ENCODE measurements at regions not wholly inside any gene's neighbourhood (a gene's known extent, or its start where the extent isn't known, plus 50 kb on each side); places are given as distances from the start of the nearest gene placed in this dataset.

- TF ChIP-seq TAF1 (IDR thresholded peaks at IDR 0.05; ENCODE audit: borderline replicate concordance, insufficient read depth, low read length): no peak
- no peak for TF ChIP-seq REST (IDR thresholded peaks at IDR 0.05; ENCODE audit: insufficient read depth in 1 of 2, low read depth in 2 of 2, low read length in 2 of 2)
- TF ChIP-seq POLR2AphosphoS5 (IDR thresholded peaks at IDR 0.05; ENCODE audit: low read depth, low read length): no peak
- TF ChIP-seq FOXP2 (optimal IDR thresholded peaks at IDR 0.05; ENCODE audit: borderline replicate concordance, extremely low read depth, extremely low read length, insufficient read depth): no peak
- TF ChIP-seq SIN3A (IDR thresholded peaks at IDR 0.05; ENCODE audit: borderline replicate concordance, insufficient read depth, low read length): no peak
These were observed 77.9 kb upstream of the TANC2 start for GRCh38 chr17:62888148-62888547.

GRCh38 chr17:62887437-62887836 lies 78.6 kb upstream of the TANC2 start:
- TF ChIP-seq REST (IDR thresholded peaks at IDR 0.05; ENCODE audit: insufficient read depth in 1 of 2, low read depth in 2 of 2, low read length in 2 of 2) (no peak), POLR2AphosphoS5 (IDR thresholded peaks at IDR 0.05; ENCODE audit: low read depth, low read length) (no peak)

GRCh38 chr17:62884781-62885180 lies 76.7 kb upstream of the MARCHF10 start:
- TF ChIP-seq TAF1 (IDR thresholded peaks at IDR 0.05; ENCODE audit: borderline replicate concordance, insufficient read depth, low read length) (no peak), FOXP2 (optimal IDR thresholded peaks at IDR 0.05; ENCODE audit: borderline replicate concordance, extremely low read depth, extremely low read length, insufficient read depth) (no peak), POLR2AphosphoS5 (IDR thresholded peaks at IDR 0.05; ENCODE audit: low read depth, low read length) (no peak), REST (IDR thresholded peaks at IDR 0.05; ENCODE audit: insufficient read depth in 1 of 2, low read depth in 2 of 2, low read length in 2 of 2) (no peak), SIN3A (IDR thresholded peaks at IDR 0.05; ENCODE audit: borderline replicate concordance, insufficient read depth, low read length) (no peak)

- TF ChIP-seq POLR2AphosphoS5 (IDR thresholded peaks at IDR 0.05; ENCODE audit: low read depth, low read length): no peak
- TF ChIP-seq FOXP2 (optimal IDR thresholded peaks at IDR 0.05; ENCODE audit: borderline replicate concordance, extremely low read depth, extremely low read length, insufficient read depth): no peak
- TF ChIP-seq REST (IDR thresholded peaks at IDR 0.05; ENCODE audit: insufficient read depth in 1 of 2, low read depth in 2 of 2, low read length in 2 of 2): no peak
- no peak for TF ChIP-seq TAF1 (IDR thresholded peaks at IDR 0.05; ENCODE audit: borderline replicate concordance, insufficient read depth, low read length)
- TF ChIP-seq SIN3A (IDR thresholded peaks at IDR 0.05; ENCODE audit: borderline replicate concordance, insufficient read depth, low read length): no peak
These were observed 74.8 kb upstream of the MARCHF10 start for GRCh38 chr17:62882878-62883277.

- TF ChIP-seq TAF1 (IDR thresholded peaks at IDR 0.05; ENCODE audit: borderline replicate concordance, insufficient read depth, low read length) (no peak), REST (IDR thresholded peaks at IDR 0.05; ENCODE audit: insufficient read depth in 1 of 2, low read depth in 2 of 2, low read length in 2 of 2) (no peak), SIN3A (IDR thresholded peaks at IDR 0.05; ENCODE audit: borderline replicate concordance, insufficient read depth, low read length) (no peak), POLR2AphosphoS5 (IDR thresholded peaks at IDR 0.05; ENCODE audit: low read depth, low read length) (no peak), FOXP2 (optimal IDR thresholded peaks at IDR 0.05; ENCODE audit: borderline replicate concordance, extremely low read depth, extremely low read length, insufficient read depth) (no peak)
These were observed 74.2 kb upstream of the MARCHF10 start for GRCh38 chr17:62882284-62882683.

All from PFSK-1 (cell line).